ENCODE measurements at regions not wholly inside any gene's neighbourhood (a gene's known extent, or its start where the extent isn't known, plus 50 kb on each side); places are given as distances from the start of the nearest gene placed in this dataset.

DNA sequence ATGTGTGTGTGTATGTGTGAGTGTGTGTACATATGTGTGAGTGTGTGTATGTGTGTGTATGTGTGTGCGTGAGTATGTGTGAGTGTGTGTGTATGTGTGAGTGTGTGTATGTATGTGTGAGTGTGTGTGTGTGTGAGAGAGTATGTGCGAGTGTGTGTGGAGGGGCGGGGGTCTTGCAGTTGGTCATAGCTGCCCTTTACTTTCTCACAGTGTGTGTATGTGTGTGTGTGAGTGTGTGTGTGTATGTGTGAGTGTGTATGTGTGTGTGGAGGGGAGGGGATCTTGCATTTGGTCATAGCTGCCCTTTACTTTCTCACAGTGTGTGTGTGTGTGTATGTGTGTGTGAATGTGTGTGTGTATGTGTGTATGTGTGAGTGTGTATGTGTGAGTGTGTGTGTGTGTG, 74.8 kb upstream of the ENPP6 start:
- no peak overlapping the region for H3K4me3 ChIP-seq (ENCODE audit: low read depth in 1 of 2, low read length in 2 of 2)
- H3K36me3 ChIP-seq (ENCODE audit: control insufficient read depth in 2 of 2, insufficient read depth in 2 of 2, low read length in 1 of 2): no peaks in the 10 kb centered on the region
- H3K27me3 ChIP-seq (ENCODE audit: control insufficient read depth in 1 of 2, insufficient read depth in 2 of 2, low read length in 2 of 2): no peaks in the 10 kb centered on the region
- 97% methylated on average over 3 of the region's 3 CpGs for WGBS, 2 donors
- H3K9me3 ChIP-seq (ENCODE audit: control insufficient read depth in 2 of 2, insufficient read depth in 1 of 2, low read depth in 1 of 2, low read length in 1 of 2): no peaks in the 10 kb centered on the region
- H3K27ac ChIP-seq (ENCODE audit: low read depth in 2 of 2, low read length in 1 of 2): no peak overlapping the region
- H3K4me1 ChIP-seq (ENCODE audit: control insufficient read depth in 2 of 2, insufficient read depth in 2 of 2, low read length in 1 of 2): peaks cover 0 to 8% of the 10 kb centered on the region in 2 donors

DNA sequence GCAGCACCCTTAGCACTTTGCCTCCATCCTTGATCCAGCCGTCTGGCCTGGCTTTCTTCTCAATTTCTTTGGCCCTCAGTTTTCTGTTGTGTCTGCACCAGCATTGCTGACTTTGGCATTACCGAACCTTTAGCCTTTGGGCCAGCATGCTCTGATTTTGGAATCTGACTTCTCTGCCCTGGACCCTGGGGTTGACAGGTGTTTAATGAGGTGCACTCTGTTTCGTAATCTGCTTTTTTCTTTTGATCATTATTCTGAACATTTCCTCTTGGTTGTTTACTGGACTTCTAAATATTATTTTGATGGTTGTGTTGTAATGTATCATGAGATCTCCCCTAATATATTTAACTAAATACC, 71.5 kb upstream of the ENPP6 start:
- peaks cover 0 to 8% of the 10 kb centered on the region in 2 donors for H3K4me1 ChIP-seq (ENCODE audit: control insufficient read depth in 2 of 2, insufficient read depth in 2 of 2, low read length in 1 of 2)
- no peaks in the 10 kb centered on the region for H3K36me3 ChIP-seq (ENCODE audit: control insufficient read depth in 2 of 2, insufficient read depth in 2 of 2, low read length in 1 of 2)
- no peaks in the 10 kb centered on the region for H3K9me3 ChIP-seq (ENCODE audit: control insufficient read depth in 2 of 2, insufficient read depth in 1 of 2, low read depth in 1 of 2, low read length in 1 of 2)
- WGBS, 2 donors: 75 to 76% methylated on average over 3 of the region's 3 CpGs
- peak overlapping the region; percentile 74 to 81 for H3K27ac ChIP-seq (ENCODE audit: low read depth in 2 of 2, low read length in 1 of 2)
- H3K4me3 ChIP-seq (ENCODE audit: low read depth in 1 of 2, low read length in 2 of 2): no peak overlapping the region
- H3K27me3 ChIP-seq (ENCODE audit: control insufficient read depth in 1 of 2, insufficient read depth in 2 of 2, low read length in 2 of 2): no peaks in the 10 kb centered on the region

DNA sequence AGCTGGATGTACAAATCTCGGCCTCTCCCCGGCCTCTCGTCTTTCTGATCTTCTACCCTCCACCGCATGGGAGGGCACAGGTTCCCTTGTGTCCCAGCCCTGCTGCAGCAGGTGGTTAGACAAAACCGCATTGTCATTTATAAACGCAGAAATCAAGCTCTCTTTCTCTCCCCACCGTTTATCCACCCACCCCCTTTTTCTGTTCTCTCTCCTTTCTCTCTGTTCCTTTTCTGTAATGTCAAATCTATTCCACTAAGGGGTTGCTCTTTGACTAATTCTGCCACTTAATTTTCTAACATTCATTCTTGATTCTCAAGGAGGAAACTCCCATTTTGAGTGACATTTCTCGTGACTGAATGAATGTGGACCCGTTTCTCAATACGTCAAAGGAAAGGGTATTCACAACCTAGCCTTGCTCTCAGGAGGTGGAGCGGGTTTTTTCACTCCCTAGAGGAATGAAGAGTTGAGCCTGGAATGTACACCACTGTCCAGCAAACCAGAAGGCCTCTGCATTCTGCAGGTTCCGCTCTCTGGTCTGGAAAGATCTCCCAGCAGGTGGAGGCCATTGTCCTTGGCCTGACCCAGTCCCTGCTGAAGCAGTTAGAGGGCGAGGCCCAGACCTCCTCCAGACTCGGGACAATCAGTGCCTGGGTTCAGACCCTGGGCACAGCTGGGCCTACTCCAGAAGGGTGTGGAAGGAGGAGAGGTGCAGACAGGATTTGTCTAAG, 70.9 kb upstream of the ENPP6 start:
- Histone ChIP-seq H3K27ac (ENCODE audit: low read depth in 2 of 2, low read length in 1 of 2) (peak overlapping the region; percentile 78 to 81), H3K4me1 (ENCODE audit: control insufficient read depth in 2 of 2, insufficient read depth in 2 of 2, low read length in 1 of 2) (peaks cover 0 to 11% of the 10 kb centered on the region in 2 donors), H3K9me3 (ENCODE audit: control insufficient read depth in 2 of 2, insufficient read depth in 1 of 2, low read depth in 1 of 2, low read length in 1 of 2) (no peaks in the 10 kb centered on the region), H3K36me3 (ENCODE audit: control insufficient read depth in 2 of 2, insufficient read depth in 2 of 2, low read length in 1 of 2) (no peaks in the 10 kb centered on the region), H3K27me3 (ENCODE audit: control insufficient read depth in 1 of 2, insufficient read depth in 2 of 2, low read length in 2 of 2) (no peaks in the 10 kb centered on the region), H3K4me3 (ENCODE audit: low read depth in 1 of 2, low read length in 2 of 2) (no peak overlapping the region)
- 51 to 57% methylated on average over 14 of the region's 14 CpGs for WGBS, 2 donors

DNA sequence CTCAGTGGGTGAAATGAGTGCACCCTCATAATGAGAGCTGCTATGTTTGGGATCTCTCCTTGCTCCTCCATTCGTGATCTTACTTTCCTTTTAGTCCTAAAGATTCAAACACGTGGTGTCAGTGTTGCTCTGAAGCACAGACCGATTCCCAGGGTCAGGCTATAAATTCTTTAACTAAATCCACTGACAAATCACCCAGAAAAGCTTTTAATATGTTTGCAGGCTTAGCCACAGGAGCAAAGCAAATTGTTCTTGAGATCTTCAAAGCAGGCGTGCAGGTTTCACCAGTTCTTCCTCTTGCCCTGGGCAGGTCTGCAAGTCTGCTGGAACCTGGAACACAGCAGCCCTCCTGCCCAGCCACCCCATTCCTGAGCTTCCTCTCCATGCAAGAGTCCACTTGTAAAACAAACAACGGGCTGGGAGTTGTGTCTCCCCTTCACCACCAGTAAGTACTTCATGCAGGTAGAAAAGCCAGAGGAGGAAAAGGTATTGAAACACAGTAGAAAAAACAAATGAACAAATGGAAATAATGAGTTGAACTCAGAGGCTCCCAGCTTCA, 70.1 kb upstream of the ENPP6 start:
- Histone ChIP-seq H3K4me1 (ENCODE audit: control insufficient read depth in 2 of 2, insufficient read depth in 2 of 2, low read length in 1 of 2) (peaks cover 2 to 12% of the 10 kb centered on the region in 2 donors), H3K27me3 (ENCODE audit: control insufficient read depth in 1 of 2, insufficient read depth in 2 of 2, low read length in 2 of 2) (no peaks in the 10 kb centered on the region), H3K4me3 (ENCODE audit: low read depth in 1 of 2, low read length in 2 of 2) (no peak overlapping the region), H3K27ac (ENCODE audit: low read depth in 2 of 2, low read length in 1 of 2) (peak overlapping the region; percentile 78 to 81), H3K9me3 (ENCODE audit: control insufficient read depth in 2 of 2, insufficient read depth in 1 of 2, low read depth in 1 of 2, low read length in 1 of 2) (no peaks in the 10 kb centered on the region), H3K36me3 (ENCODE audit: control insufficient read depth in 2 of 2, insufficient read depth in 2 of 2, low read length in 1 of 2) (no peaks in the 10 kb centered on the region)
- 16 to 26% methylated on average over 5 of the region's 5 CpGs for WGBS, 2 donors

DNA sequence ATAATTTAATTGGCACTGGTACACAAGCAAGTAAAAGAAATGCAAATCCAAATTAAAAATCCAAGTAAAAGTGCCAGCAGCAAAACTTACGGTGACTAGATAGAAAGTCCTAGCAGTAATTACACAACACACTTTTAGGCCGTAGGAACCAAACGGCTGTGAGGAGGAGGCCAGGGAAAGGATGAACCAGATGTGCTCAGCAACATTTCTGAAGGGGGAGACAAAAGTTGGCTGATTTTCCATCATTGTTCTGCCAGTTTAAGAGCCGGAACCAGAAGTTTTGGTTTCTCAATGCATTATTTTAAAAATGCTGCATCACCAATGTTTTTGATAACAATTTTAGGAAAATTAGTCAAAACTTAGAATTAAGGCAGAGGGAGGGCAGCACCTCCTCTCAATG, 68.7 kb upstream of the ENPP6 start:
- Histone ChIP-seq H3K27ac (ENCODE audit: low read depth in 2 of 2, low read length in 1 of 2) (no peak overlapping the region), H3K36me3 (ENCODE audit: control insufficient read depth in 2 of 2, insufficient read depth in 2 of 2, low read length in 1 of 2) (no peaks in the 10 kb centered on the region), H3K4me3 (ENCODE audit: low read depth in 1 of 2, low read length in 2 of 2) (no peak overlapping the region), H3K4me1 (ENCODE audit: control insufficient read depth in 2 of 2, insufficient read depth in 2 of 2, low read length in 1 of 2) (peaks cover 10 to 16% of the 10 kb centered on the region in 2 donors), H3K27me3 (ENCODE audit: control insufficient read depth in 1 of 2, insufficient read depth in 2 of 2, low read length in 2 of 2) (no peaks in the 10 kb centered on the region), H3K9me3 (ENCODE audit: control insufficient read depth in 2 of 2, insufficient read depth in 1 of 2, low read depth in 1 of 2, low read length in 1 of 2) (no peaks in the 10 kb centered on the region)
- WGBS, 2 donors: 58 to 61% methylated on average over 4 of the region's 4 CpGs

DNA sequence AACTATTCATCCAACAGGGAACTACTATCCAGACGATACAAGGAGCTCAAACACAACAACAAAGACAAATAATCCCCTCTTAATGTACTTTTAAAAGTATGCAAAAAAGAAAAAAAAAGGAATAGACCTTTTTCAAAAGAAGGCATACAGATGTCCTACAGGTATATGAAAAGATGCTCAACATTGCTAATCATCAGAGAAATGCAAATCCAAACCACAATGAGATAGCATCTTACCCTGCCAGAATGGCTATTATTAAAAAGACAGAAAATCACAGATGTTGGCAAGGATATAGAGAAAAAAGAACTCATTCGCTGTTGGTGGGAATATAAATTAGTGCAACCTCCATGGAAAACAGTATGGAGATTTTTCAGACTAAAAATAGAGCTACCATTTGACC, 67.1 kb upstream of the ENPP6 start:
- no peak overlapping the region for H3K4me3 ChIP-seq (ENCODE audit: low read depth in 1 of 2, low read length in 2 of 2)
- H3K36me3 ChIP-seq (ENCODE audit: control insufficient read depth in 2 of 2, insufficient read depth in 2 of 2, low read length in 1 of 2): no peaks in the 10 kb centered on the region
- H3K9me3 ChIP-seq (ENCODE audit: control insufficient read depth in 2 of 2, insufficient read depth in 1 of 2, low read depth in 1 of 2, low read length in 1 of 2): no peaks in the 10 kb centered on the region
- no peak overlapping the region for H3K27ac ChIP-seq (ENCODE audit: low read depth in 2 of 2, low read length in 1 of 2)
- WGBS, 2 donors: 87 to 89% methylated on average over 2 of the region's 2 CpGs
- no peaks in the 10 kb centered on the region for H3K27me3 ChIP-seq (ENCODE audit: control insufficient read depth in 1 of 2, insufficient read depth in 2 of 2, low read length in 2 of 2)
- peaks cover 10 to 16% of the 10 kb centered on the region in 2 donors for H3K4me1 ChIP-seq (ENCODE audit: control insufficient read depth in 2 of 2, insufficient read depth in 2 of 2, low read length in 1 of 2)

DNA sequence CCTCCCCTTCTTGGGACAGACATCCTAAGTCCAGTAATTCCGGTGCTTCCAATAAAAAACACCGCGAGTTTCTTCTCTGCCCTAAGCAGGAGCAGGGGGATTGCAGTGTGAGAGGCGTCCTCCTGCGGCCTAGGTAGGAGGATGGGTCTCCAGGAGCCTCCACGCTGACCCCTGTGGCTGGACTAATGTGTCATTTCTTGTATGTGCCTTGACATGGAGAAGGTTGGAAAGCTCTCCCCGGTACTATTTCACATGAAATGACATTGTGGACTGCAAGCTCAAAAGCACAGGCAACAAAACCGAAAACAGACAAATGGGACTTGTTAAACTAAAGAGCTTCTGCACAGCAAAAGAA, 66.6 kb upstream of the ENPP6 start:
- H3K4me1 ChIP-seq (ENCODE audit: control insufficient read depth in 2 of 2, insufficient read depth in 2 of 2, low read length in 1 of 2): peaks cover 10 to 16% of the 10 kb centered on the region in 2 donors
- WGBS, 2 donors: 86 to 91% methylated on average over 8 of the region's 8 CpGs
- H3K27me3 ChIP-seq (ENCODE audit: control insufficient read depth in 1 of 2, insufficient read depth in 2 of 2, low read length in 2 of 2): no peaks in the 10 kb centered on the region
- no peak overlapping the region for H3K4me3 ChIP-seq (ENCODE audit: low read depth in 1 of 2, low read length in 2 of 2)
- H3K36me3 ChIP-seq (ENCODE audit: control insufficient read depth in 2 of 2, insufficient read depth in 2 of 2, low read length in 1 of 2): no peaks in the 10 kb centered on the region
- H3K27ac ChIP-seq (ENCODE audit: low read depth in 2 of 2, low read length in 1 of 2): no peak overlapping the region
- no peaks in the 10 kb centered on the region for H3K9me3 ChIP-seq (ENCODE audit: control insufficient read depth in 2 of 2, insufficient read depth in 1 of 2, low read depth in 1 of 2, low read length in 1 of 2)

DNA sequence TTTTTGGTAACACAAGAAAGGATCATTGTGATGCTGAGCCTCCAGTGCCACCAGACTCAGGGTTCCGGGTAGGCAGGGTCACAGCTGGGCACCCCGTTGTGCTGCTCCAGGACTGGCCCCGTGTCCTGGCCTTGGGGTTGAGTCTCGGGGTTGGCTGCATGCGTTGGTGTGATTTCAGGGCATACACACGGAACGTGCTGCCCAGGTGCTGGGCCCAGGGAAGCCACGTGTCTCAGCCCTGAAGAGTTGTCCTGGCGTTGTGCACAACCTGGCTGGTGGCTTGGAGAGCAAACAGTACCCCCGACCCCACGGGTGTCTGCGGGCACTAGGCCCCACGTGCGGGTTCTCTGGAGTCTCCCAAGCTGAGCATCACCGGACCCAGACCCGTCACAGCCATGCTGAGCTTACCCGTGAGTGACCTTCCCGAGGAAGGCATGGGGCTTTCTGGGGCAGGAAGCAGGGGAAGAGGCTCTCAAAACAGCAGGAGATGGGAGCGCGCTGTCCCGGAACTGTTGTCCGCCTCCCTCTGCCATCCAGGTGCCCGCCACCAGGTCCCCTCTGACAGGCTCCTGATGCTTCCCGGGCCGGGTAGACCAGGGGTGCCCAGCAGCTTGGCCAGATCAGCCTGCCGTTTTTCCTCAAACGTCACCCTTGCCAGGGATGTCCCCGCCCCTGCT, 66.1 kb upstream of the ENPP6 start:
- H3K9me3 ChIP-seq (ENCODE audit: control insufficient read depth in 2 of 2, insufficient read depth in 1 of 2, low read depth in 1 of 2, low read length in 1 of 2): no peaks in the 10 kb centered on the region
- H3K27me3 ChIP-seq (ENCODE audit: control insufficient read depth in 1 of 2, insufficient read depth in 2 of 2, low read length in 2 of 2): no peaks in the 10 kb centered on the region
- peaks cover 10 to 11% of the 10 kb centered on the region in 2 donors for H3K4me1 ChIP-seq (ENCODE audit: control insufficient read depth in 2 of 2, insufficient read depth in 2 of 2, low read length in 1 of 2)
- WGBS, 2 donors: 86 to 87% methylated on average over 28 of the region's 28 CpGs
- H3K27ac ChIP-seq (ENCODE audit: low read depth in 2 of 2, low read length in 1 of 2): no peak overlapping the region
- no peaks in the 10 kb centered on the region for H3K36me3 ChIP-seq (ENCODE audit: control insufficient read depth in 2 of 2, insufficient read depth in 2 of 2, low read length in 1 of 2)
- H3K4me3 ChIP-seq (ENCODE audit: low read depth in 1 of 2, low read length in 2 of 2): no peak overlapping the region

DNA sequence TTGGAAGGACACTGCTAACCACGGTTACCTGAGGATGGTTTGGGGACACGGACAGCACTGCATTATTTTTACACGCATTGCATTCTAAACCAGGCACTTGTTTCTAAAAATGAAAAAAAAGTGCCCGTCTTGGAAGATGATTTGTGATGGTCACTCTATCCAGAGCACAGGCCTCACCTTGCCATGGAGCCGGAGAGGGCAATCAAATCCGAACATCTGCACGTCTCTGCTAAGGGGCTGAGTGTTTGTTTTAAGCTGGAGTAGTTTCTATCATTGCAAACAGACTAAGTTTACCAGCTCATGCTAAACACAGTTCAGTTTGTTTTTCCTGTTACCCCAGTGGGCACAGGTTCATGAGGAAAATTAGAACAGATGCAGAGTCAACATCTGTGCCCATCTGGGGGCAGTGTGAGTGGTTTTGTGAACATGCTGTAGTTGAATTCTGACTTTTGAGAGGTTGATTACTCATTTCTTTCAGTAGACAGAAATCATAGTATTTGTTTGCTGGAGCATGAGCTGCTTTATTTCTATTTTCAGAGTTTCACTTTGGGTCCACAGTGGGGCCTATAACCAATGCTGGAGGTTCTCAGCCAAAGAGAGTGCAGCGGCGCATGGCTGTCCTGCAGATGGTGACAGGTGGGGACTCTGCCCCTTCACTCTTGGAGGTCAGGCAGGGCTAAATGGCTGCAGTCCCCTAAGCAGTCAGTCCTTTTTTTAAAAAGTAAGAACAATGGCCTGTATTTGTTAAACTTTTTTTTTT, 65.4 kb upstream of the ENPP6 start:
- WGBS, 2 donors: 80 to 81% methylated on average over 9 of the region's 9 CpGs

More for the DNA sequence above, 65.4 kb upstream of the ENPP6 start:
- Histone ChIP-seq H3K27ac (ENCODE audit: low read depth in 2 of 2, low read length in 1 of 2) (peak overlapping the region in 1 of 2 donors; percentile 39), H3K4me3 (ENCODE audit: low read depth in 1 of 2, low read length in 2 of 2) (no peak overlapping the region), H3K4me1 (ENCODE audit: control insufficient read depth in 2 of 2, insufficient read depth in 2 of 2, low read length in 1 of 2) (peaks cover 10% of the 10 kb centered on the region in 2 donors), H3K9me3 (ENCODE audit: control insufficient read depth in 2 of 2, insufficient read depth in 1 of 2, low read depth in 1 of 2, low read length in 1 of 2) (no peaks in the 10 kb centered on the region), H3K36me3 (ENCODE audit: control insufficient read depth in 2 of 2, insufficient read depth in 2 of 2, low read length in 1 of 2) (no peaks in the 10 kb centered on the region), H3K27me3 (ENCODE audit: control insufficient read depth in 1 of 2, insufficient read depth in 2 of 2, low read length in 2 of 2) (no peaks in the 10 kb centered on the region)
